Gastrocnemius medialis (tissue), 4 donors: ENCODE measurements at regions not wholly inside any gene's neighbourhood (a gene's known extent, or its start where the extent isn't known, plus 50 kb on each side); places are given as distances from the start of the nearest gene placed in this dataset.

ENCODE experiments used
- CTCF ChIP-seq, 5 experiments: fragments of 450-650 bp in 3 of 5; fragments of 200-600 bp in 2 of 5; sonication (generic) in 2 of 5; IDR thresholded peaks in 4 of 5; conservative IDR thresholded peaks in 1 of 5; 1 replicate in 4 of 5; 2 replicates in 1 of 5; pipeline ENCODE4 v1.5.1; 2016 to 2019; ENCODE audit warnings: antibody characterized with exemption in 5 of 5, mild to moderate bottlenecking in 3 of 5, moderate library complexity in 3 of 5
- POLR2A ChIP-seq, 2 donors: fragments of 450-650 bp; IDR thresholded peaks; one replicate each; pipeline ENCODE4 v1.6.1; 2017; ENCODE audit warnings: antibody characterized with exemption in 2 of 2, mild to moderate bottlenecking in 2 of 2, moderate library complexity in 2 of 2

DNA sequence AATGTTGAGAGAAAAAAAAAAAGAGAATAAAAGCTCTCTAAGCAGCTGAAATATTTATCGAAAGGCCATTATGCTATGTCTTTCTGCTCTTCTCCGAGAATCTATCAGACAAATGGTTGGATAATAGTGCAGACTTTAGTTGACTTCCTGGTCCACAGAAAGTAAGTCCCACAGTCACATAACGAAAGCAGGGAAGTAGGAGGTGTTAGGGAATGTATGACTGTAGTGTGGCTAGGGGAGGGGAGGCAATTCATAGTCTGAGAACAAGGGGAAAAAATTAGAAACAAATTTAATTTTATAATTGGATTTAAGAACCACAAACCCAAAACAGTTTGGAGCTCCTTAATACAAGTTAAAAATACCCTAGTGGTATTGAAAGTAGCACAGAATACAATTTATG lies 79.7 kb upstream of the VEGFC start:
- TF ChIP-seq CTCF (IDR thresholded peaks at IDR 0.05 in 4 of 5, conservative IDR thresholded peaks at IDR 0.05 in 1 of 5): no peak
- TF ChIP-seq POLR2A (IDR thresholded peaks at IDR 0.05): no peak
